ENCODE measurements at regions not wholly inside any gene's neighbourhood (a gene's known extent, or its start where the extent isn't known, plus 50 kb on each side); places are given as distances from the start of the nearest gene placed in this dataset.

GRCh38 chr17:69724238-69724637 lies 309.7 kb downstream of the MAP2K6 start:
- no peak for TF ChIP-seq EZH2phosphoT487 (IDR thresholded peaks at IDR 0.05; ENCODE audit: insufficient read depth, low read depth)
- TF ChIP-seq EZH2 (IDR thresholded peaks at IDR 0.05; ENCODE audit: insufficient read depth, poor library complexity, severe bottlenecking) = no peak

Data from GM23248 (cell line).